TTC549 (cell line): ENCODE measurements at regions not wholly inside any gene's neighbourhood (a gene's known extent, or its start where the extent isn't known, plus 50 kb on each side); places are given as distances from the start of the nearest gene placed in this dataset.

ENCODE experiments used
- FAIRE-seq: peaks from 2 replicates; lab custom pipeline; 2012; peaks lifted over from hg19 to GRCh38; lab: Jason Lieb, UNC

- FAIRE-seq: no peak
Observed at GRCh38 chr2:15889442-15890123, 50.8 kb upstream of the MYCN start.

- FAIRE-seq: no peak
Observed at GRCh38 chr2:15890124-15890754, 50.1 kb upstream of the MYCN start.
